Embryonic facial prominence (tissue), 1 donor: ENCODE measurements at regions not wholly inside any gene's neighbourhood (a gene's known extent, or its start where the extent isn't known, plus 50 kb on each side); places are given as distances from the start of the nearest gene placed in this dataset.

Source experiments
- DNase-seq: peaks from one replicate; pipeline ENCODE4 v3.0.0-alpha.2; 2016; ENCODE audit errors: extremely low spot score

- DNase-seq: no peak
These were observed 92.5 kb upstream of the NCK2 start for GRCh38 chr2:105652014-105652796.

DNA sequence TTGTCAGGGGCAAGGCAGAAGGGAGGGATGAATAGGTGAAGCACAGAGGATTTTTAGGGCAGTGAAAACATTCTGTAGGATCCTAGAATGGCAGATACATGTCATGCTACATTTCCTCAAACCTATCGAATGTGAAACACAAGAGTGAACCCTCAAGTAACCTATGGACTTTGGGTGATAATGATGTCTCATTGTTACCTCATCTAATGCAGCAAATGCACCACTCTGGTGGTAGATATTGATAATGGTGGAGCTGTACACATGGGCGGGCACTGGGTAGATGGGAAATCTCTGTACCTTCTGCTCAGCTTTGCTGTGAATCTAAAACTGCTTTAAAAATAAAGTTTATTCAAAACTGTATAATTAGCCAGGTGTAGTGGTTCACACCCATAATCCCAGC lies 95.2 kb upstream of the NCK2 start:
- DNase-seq: no peak

- DNase-seq: no peak
These were observed 97.0 kb upstream of the NCK2 start for GRCh38 chr2:105647731-105648130.

GRCh38 chr2:105646774-105647076 lies 98.0 kb upstream of the NCK2 start:
- no peak for DNase-seq

DNA sequence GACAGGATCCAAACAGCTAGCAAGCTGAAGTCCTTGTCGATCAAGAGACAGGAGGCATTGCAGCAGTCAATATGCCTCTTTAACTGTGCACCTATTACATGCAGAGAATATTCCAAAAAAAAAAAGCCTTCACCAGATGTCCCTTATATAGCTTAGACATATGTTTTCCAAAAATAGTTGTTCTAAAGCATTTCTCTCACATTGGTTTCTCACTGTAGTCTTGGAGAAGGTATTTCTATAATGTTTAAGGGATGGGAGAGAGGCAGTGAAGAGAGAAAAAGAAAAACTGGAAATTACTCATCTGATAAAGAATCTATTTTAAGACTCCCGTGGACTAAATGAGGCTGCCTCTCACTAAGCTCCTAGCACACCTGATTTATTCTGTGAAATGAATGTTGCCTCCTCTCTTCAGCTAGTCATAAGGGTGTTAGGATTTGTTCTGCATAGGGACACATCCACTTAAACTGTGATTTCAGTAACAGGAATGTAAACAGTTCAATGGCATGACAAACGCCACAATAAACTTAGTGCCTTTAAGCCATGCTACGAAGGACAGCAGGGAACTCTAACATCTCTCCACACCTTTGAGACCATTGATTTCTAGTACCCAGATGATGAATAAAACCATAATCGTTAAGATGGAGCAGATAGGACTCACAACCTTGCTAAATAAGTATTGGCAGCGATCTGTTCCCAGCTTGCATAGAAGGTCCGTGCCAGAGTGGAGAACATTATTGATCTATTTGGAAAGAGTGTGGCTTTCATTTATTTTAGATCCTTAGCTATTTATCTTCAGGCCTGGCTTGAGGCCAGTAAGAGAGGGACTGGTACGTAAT lies 98.6 kb upstream of the NCK2 start:
- no peak for DNase-seq

DNA sequence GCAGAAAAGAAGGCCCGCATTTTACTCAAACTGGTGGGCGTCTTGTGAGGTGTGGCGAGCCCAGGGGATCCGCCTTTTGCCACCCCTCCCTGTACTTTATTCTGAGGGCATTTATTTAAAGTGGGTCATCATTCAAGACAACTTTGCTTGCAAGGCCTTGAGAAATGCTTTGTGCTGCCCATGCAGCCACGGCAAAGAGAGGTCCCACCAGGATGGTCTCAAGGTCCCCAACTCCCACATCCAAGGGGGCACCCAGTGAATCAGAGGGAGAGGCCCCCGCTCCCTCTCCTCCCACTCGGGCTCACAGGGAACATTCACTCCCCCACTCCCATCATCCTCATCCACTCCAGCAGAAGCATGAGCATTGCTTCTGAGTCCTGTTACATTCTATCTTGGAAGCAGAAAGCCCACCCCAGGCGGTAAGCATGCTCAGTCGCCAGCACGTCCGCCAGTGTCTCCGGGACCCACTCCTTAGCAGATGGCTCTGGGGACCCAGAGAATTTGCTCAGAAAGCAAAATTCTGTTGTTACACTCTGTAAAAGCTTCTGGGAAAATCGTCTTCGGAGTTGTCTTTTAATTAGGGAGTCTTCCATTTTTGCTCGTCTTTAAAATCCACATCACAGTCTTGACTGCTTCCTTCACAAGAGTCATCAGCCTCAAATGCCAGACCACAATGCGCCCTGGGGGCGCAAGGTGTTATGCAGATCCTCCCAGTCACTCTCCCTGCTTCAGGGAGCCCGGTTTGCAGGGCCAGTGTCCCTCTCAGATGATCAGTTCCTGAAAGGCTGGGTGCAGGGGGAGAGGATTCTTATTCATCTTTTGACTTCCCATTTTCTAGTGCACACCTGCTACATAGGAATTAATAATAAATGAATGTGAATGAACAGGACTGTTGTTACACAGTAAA lies 99.4 kb upstream of the NCK2 start:
- no peak for DNase-seq

DNA sequence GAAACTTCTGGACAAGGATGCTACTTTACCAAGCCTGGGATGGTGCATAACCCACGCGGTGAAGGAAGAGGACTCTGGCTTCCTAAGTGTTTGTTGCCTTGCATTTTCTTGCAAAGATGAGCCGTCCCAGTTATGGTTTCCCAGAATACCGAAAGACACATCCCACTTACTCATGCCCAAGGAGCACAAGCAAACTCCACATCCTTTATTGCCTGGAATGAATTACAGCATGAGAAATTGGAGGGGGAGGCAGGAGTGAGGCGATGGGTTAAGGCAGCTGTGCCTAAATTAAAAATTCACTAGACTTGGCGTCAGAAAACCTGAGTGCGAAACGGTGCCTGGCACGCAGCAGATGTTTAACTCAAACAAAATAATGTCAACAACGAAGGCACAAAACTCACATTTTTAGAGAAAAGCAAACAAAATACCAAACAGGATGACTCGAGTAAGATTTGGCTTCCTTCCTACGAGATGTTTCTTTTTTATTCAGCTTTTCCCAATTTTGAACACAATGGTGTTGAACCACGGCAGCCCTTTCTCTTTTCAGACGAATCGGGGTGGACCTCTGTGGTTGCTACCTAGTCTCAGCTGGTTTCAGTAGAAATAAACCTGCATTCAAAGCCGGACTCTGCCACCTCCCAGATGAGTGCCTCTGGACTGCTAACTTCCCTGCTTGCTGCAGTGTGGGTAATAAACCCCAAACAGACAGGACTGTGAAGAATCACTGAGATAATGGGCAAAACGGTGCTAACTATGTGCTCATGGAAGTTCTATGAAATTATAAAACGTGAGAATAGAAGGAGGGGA lies 100.3 kb upstream of the NCK2 start:
- no peak for DNase-seq

- DNase-seq: no peak
These were observed 101.1 kb upstream of the NCK2 start for GRCh38 chr2:105643405-105644173.

DNA sequence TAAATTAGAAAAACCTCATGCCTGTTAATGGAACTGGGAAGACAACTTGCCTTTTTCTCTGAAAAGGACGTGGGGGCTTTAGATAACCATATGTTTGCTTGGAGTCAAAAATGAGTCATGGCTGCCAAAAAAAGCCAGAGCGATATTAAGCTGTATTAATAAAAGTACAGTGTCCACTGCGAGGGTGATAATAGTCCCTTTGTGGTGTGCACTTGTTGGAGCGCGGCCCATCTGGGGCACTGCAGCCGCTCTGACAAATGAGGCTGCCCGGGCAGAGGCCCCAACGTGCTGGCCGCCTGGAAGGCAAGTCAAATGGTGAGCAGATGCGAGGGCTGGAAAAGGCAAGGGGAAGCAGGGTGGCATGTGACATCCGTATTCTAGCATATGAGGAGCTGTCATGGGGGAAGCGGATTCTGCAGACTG lies 103.3 kb upstream of the NCK2 start:
- no peak for DNase-seq

DNA sequence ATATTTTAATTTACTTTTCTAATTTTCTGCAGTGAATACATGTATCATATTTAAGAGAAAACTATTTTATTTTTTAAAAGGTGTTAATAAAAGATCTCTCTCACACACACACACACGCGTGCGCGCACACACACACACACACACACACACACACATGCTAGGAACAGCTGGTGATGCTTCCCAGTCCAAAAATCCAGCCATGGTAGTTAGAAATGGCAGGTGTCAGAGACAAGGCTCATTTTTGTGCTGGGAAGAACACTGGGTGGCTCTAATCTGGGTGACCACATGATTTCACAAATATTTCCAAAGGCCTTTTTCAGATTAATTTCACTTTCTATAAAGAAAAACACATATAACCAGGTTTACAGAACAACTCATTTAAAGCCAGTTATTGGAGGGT lies 104.5 kb upstream of the NCK2 start:
- no peak for DNase-seq

GRCh38 chr2:105636109-105636740 lies 108.5 kb upstream of the NCK2 start:
- DNase-seq: no peak

DNA sequence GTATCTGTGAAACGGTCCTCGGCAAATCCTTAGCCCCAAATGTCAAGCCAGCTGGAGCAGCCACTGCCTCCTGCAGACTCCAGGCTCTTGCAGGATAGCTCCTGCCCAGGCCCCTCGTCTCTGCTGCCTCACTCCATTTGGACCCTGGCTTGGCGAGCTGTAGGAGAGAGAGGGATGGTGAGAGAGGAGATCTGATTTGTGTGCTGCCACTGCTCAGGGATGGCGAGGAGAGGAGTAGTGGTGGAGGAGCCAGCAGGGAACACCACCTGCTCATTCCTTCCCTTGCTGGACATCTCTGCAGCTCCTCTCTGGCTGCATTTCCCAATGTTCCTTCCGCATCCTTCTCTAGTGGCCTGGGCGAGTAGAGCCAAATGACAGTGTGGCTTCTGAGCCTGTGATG lies 109.1 kb upstream of the NCK2 start:
- DNase-seq: no peak

- DNase-seq: no peak
These were observed 110.5 kb upstream of the NCK2 start for GRCh38 chr2:105634198-105634597.

DNA sequence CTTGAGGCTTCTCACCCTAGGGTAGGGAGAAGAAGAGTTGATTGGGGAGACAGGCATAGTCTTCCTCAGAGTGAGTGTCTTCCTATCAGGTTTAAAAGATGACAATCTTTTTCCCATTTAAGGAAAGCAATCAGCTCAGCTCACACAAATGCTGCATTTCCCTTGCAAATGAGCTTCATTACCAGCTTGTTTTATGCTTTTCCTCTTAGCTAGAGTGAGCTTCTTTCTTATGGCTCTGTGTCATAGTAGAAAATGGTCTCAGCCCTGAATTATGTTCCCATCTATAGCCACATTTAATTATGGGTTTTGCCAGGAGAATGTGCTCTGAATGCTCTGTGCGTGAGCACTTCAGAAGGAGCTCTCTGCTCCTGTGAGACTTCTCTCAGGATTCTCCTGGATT lies 112.8 kb upstream of the NCK2 start:
- DNase-seq: no peak

DNA sequence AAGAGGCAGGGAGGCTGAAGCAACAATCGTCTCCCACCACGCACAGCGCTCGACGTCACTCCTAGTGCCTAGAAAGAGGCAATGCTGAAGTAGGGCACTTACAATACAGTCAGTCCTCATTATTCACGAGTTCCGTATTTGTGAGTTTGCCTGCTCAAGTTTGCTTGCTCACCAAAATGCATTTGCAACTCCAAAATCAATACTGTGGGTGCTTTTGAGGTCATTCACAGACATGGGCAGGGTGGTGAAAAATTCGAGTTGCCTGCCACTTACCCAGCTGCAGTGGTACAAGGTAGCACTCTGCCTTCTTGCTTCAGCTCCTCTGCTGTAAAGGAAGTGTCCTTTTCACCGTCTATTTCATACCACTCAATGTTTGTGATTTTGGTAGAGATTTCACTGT lies 113.7 kb upstream of the NCK2 start:
- DNase-seq: no peak

GRCh38 chr2:105629634-105630033 lies 115.1 kb upstream of the NCK2 start:
- no peak for DNase-seq

- DNase-seq: no peak
These were observed 117.2 kb upstream of the NCK2 start for GRCh38 chr2:105627534-105627933.

GRCh38 chr2:105626966-105627340 lies 117.8 kb upstream of the NCK2 start:
- DNase-seq: no peak

- DNase-seq: no peak
These were observed 118.3 kb upstream of the NCK2 start for GRCh38 chr2:105626212-105626965.

GRCh38 chr2:105625632-105626031 lies 119.1 kb upstream of the NCK2 start:
- DNase-seq: no peak
